Tibial nerve (tissue), 4 donors: ENCODE measurements at regions not wholly inside any gene's neighbourhood (a gene's known extent, or its start where the extent isn't known, plus 50 kb on each side); places are given as distances from the start of the nearest gene placed in this dataset.
A peak's percentile ranks its signal among the peaks of the same experiment; 100 is the strongest.

Experiments used
- DNase-seq, 2 donors: peaks; one replicate each; pipeline ENCODE4 v3.0.0-alpha.2; 2019; ENCODE audit warnings: low spot score in 2 of 2
- H3K27ac ChIP-seq, 4 donors: fragments of 200-600 bp; sonication (generic) in 3 of 4; one replicate each; pipeline ENCODE4 v1.5.1; 2017 to 2019; ENCODE audit warnings: mild to moderate bottlenecking in 1 of 4
- H3K27me3 ChIP-seq, 2 donors: fragments of 200-600 bp; sonication (generic) in 1 of 2; one replicate each; pipeline versions ENCODE4 v1.5.1 to v1.6.0; 2017 to 2019
- H3K36me3 ChIP-seq, 3 donors: fragments of 200-600 bp; sonication (generic); one replicate each; pipeline ENCODE4 v1.5.1; 2018 to 2019
- H3K4me1 ChIP-seq, 4 donors: fragments of 200-600 bp; sonication (generic) in 3 of 4; one replicate each; pipeline ENCODE4 v1.5.1; 2017 to 2019
- H3K4me3 ChIP-seq, 4 donors: fragments of 200-600 bp; sonication (generic) in 3 of 4; one replicate each; pipeline ENCODE4 v1.5.1; 2017 to 2019; ENCODE audit warnings: mild to moderate bottlenecking in 1 of 4, moderate library complexity in 1 of 4
- H3K9me3 ChIP-seq, 4 donors: fragments of 200-600 bp; sonication (generic) in 3 of 4; one replicate each; pipeline ENCODE4 v1.5.1; 2017 to 2019
- EP300 ChIP-seq, 2 donors: sonication (generic); formaldehyde crosslinking; IDR thresholded peaks; one replicate each; pipeline ENCODE4 v1.6.1; 2017; ENCODE audit warnings: antibody characterized with exemption in 2 of 2, mild to moderate bottlenecking in 1 of 2
- POLR2A ChIP-seq, 2 donors: fragments of 450-650 bp; IDR thresholded peaks; one replicate each; pipeline ENCODE4 v1.6.1; 2017; ENCODE audit warnings: antibody characterized with exemption in 2 of 2, mild to moderate bottlenecking in 2 of 2, moderate library complexity in 2 of 2
- WGBS, 2 donors: methylation state at CpG; one replicate each; pipeline ENCODE4 v1.1.5; 2018; 5-methylcytosine and 5-hydroxymethylcytosine counted together
- TF ChIP-seq, protein P1 (sequence below), 5 experiments: fragments of 200-600 bp in 3 of 5; fragments of 450-650 bp in 2 of 5; sonication (generic) in 3 of 5; IDR thresholded peaks; one replicate each; pipeline ENCODE4 v1.5.1; 2016 to 2019; ENCODE audit warnings: antibody characterized with exemption in 5 of 5, mild to moderate bottlenecking in 3 of 5, moderate library complexity in 2 of 5

DNA sequence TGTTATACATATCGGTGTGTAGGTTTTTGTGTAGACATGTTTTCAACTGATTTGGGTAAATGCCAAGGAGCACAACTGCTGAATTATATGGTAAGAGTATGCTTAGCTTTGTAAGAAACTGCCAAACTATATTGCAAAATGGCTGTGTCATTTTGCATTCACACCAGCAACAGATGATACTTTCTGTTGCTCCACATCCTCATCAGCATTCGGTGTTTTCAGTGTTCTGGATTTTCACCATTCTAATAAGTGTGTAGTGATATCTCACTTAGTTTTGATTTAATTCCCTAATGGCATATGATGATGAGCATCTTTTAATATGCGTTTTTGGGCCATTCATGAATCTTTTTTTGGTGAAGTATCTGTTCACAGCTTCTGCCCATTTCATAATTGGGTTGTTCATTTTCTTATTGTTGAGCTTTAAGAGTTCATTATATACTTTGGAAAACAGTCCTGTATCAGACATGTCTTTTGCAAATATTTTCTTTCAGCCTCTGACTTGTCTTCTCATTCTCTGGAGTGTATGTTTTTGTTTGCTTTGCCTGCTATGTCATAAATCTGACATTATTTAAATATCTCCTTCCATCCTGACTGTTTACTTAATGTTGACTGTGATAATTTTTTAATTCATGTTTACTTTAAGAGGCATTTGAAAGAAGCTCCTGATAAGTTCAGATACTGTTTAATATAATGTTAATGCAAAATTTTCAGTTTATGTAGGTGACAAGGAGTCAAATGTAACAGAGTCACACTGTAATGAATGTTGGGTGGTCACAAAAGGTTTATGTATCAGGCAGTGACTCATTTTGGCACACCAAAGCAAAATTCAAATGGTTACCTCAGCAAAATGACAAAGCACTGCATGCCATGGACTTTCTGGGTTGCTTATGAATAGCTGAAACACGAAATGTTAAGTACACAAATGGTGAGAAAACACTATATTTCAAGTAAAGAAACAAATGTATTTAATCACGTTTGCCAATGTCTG, 181.1 kb upstream of the DAB2 start:
- Histone ChIP-seq H3K4me1 (peaks cover 0 to 5% (median 0%) of the 10 kb centered on the region in 4 donors), H3K4me3 (no peak overlapping the region), H3K36me3 (no peaks in the 10 kb centered on the region), H3K27ac (no peak overlapping the region), H3K9me3 (no peaks in the 10 kb centered on the region), H3K27me3 (no peaks in the 10 kb centered on the region)
- WGBS, 2 donors, result 76 to 77% methylated on average over 5 of the region's 5 CpGs
- DNase-seq, result no peak
- TF ChIP-seq EP300 (IDR thresholded peaks at IDR 0.05) (no peak), POLR2A (IDR thresholded peaks at IDR 0.05) (no peak)

DNA sequence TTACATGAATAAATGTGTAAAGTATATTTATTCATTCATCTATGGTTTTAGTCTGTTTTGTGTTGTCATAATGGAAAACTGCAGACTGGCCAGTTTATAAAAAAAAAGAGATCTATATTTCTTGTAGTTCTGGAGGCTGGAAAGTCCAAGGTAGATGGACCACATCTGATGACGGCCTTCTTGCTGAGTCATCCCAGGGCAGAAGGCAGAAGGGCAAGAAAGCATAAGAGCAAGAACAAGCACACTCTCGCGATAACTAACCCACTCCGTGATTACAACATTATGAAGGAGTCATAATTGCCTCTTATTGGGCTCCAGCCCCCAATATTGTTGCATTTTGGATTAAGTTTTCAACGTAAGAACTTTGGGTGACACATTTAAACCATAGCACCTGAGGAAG, 180.4 kb upstream of the DAB2 start:
- Histone ChIP-seq H3K9me3 (no peaks in the 10 kb centered on the region), H3K36me3 (no peaks in the 10 kb centered on the region), H3K27ac (no peak overlapping the region), H3K4me1 (peaks cover 0 to 5% (median 0%) of the 10 kb centered on the region in 4 donors), H3K4me3 (no peak overlapping the region), H3K27me3 (no peaks in the 10 kb centered on the region)
- DNase-seq, result no peak
- no peak for TF ChIP-seq POLR2A (IDR thresholded peaks at IDR 0.05)
- no peak for TF ChIP-seq EP300 (IDR thresholded peaks at IDR 0.05)
- TF ChIP-seq, protein P1, sequence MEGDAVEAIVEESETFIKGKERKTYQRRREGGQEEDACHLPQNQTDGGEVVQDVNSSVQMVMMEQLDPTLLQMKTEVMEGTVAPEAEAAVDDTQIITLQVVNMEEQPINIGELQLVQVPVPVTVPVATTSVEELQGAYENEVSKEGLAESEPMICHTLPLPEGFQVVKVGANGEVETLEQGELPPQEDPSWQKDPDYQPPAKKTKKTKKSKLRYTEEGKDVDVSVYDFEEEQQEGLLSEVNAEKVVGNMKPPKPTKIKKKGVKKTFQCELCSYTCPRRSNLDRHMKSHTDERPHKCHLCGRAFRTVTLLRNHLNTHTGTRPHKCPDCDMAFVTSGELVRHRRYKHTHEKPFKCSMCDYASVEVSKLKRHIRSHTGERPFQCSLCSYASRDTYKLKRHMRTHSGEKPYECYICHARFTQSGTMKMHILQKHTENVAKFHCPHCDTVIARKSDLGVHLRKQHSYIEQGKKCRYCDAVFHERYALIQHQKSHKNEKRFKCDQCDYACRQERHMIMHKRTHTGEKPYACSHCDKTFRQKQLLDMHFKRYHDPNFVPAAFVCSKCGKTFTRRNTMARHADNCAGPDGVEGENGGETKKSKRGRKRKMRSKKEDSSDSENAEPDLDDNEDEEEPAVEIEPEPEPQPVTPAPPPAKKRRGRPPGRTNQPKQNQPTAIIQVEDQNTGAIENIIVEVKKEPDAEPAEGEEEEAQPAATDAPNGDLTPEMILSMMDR (IDR thresholded peaks at IDR 0.05), result no peak
- 91 to 94% methylated on average over 5 of the region's 5 CpGs for WGBS, 2 donors

DNA sequence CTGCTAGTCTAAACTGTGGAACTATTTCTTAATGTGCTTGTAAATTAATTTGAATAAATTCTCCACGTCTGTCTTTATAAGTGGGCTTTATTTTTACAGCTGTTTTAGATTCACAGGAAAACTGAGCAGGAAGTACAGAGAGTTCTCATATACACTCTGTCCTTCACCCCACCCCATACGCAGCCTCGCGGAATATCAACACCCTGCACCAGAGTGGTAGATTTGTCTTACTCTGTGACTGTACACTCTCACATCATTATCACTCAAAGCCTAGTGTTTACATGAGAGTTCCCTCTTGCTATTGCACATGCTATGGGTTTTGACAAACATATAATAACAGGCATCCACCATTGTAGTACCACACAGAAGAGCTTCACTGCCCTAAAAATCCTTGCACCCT, 179.7 kb upstream of the DAB2 start:
- no peak overlapping the region for H3K4me3 ChIP-seq
- peak in 1 of 2 donors; percentile 31 for TF ChIP-seq EP300 (IDR thresholded peaks at IDR 0.05)
- TF ChIP-seq, protein P1 (IDR thresholded peaks at IDR 0.05), result no peak
- H3K27me3 ChIP-seq, result no peaks in the 10 kb centered on the region
- no peaks in the 10 kb centered on the region for H3K9me3 ChIP-seq
- 26 to 55% methylated on average over 4 of the region's 4 CpGs for WGBS, 2 donors
- H3K4me1 ChIP-seq, result peaks cover 0 to 5% (median 0%) of the 10 kb centered on the region in 4 donors
- DNase-seq, result no peak
- no peaks in the 10 kb centered on the region for H3K36me3 ChIP-seq
- no peak overlapping the region for H3K27ac ChIP-seq

DNA sequence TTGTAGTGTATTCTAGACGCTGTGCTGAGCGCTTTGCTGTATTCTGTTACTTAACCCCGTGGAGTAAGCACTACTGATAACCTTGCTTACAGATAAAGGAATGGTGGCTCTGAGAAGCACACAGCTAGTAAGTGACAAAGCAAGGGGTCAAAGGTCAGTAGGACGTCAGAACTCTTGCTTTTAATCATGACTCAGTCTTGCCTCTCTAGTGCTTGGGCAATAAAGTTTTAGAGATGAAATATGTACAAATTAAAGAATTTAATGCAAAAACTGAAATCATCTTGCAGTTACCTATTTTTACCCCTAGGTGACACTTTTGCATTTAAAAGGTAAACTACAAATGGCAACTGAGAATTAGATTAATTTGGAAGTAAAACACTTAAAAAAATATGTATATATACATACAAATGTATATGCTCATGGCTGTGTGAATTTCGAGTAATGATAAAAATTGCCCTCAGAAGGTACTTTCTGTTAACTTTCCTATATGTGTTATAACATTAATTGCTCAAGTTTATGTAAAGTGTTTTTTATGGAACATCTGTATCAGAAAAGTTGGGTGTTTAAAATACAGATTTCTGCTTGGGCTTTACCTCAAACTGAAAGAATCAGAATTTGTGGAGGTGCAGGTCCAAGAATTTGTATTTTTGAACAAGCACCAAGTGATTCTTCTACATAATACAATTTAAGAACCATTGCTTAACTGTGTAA, 175.1 kb upstream of the DAB2 start:
- DNase-seq, result no peak
- peaks cover 0 to 5% (median 0%) of the 10 kb centered on the region in 4 donors for H3K4me1 ChIP-seq
- peaks cover 0 to 7% (median 0%) of the 10 kb centered on the region in 4 donors for H3K9me3 ChIP-seq
- H3K27ac ChIP-seq, result no peak overlapping the region
- no peak for TF ChIP-seq EP300 (IDR thresholded peaks at IDR 0.05)
- TF ChIP-seq, protein P1 (IDR thresholded peaks at IDR 0.05), result peak; percentile 30 to 54 (median 38)
- H3K4me3 ChIP-seq, result no peak overlapping the region
- H3K27me3 ChIP-seq, result no peaks in the 10 kb centered on the region
- H3K36me3 ChIP-seq, result no peaks in the 10 kb centered on the region
- 38 to 39% methylated on average over 5 of the region's 5 CpGs for WGBS, 2 donors

DNA sequence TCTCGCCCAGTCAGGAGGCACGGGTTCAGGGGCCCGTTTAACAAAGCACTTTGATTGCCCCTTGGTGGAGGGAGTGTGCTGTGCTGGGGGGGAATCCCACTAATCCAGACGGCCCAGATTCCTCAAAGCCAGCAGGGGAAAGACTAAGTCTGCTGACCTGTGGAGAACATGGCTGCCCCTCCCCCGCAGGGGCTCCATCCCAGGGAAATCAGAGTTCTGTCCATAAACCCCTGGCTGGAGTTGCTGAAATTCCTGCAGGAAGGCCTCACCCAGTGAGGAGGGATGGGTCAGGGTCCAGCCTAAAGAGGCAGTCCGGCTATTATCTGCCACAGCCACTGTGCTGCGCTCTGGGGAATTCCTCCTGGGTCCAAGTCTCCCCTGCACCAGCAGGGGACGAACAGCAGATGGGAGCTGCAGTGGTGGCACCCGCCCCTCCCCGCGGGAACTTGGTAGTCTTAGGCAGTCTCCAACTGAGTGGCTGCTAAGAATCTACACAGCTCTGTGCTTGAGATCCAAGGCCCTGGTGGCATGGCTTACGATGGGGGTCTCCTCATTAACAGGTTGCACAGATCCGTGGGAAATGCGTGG, 174.0 kb upstream of the DAB2 start:
- Histone ChIP-seq H3K9me3 (peaks cover 0 to 8% (median 0%) of the 10 kb centered on the region in 4 donors), H3K27ac (no peak overlapping the region), H3K4me1 (no peaks in the 10 kb centered on the region), H3K36me3 (no peaks in the 10 kb centered on the region), H3K27me3 (no peaks in the 10 kb centered on the region), H3K4me3 (no peak overlapping the region)
- TF ChIP-seq, protein P1 (IDR thresholded peaks at IDR 0.05), result no peak
- TF ChIP-seq POLR2A (IDR thresholded peaks at IDR 0.05) (no peak), EP300 (IDR thresholded peaks at IDR 0.05) (no peak)
- WGBS, 2 donors, result 88 to 90% methylated on average over 8 to 12 of the region's 14 CpGs
- DNase-seq, result no peak
